Bronchial epithelial cell (primary cell): ENCODE measurements at regions not wholly inside any gene's neighbourhood (a gene's known extent, or its start where the extent isn't known, plus 50 kb on each side); places are given as distances from the start of the nearest gene placed in this dataset.

Source experiments
- DNase-seq: peaks from one replicate; pipeline ENCODE4 v3.0.0-alpha.2; 2010; ENCODE audit warnings: low read depth
- FAIRE-seq: peaks from 2 replicates; lab custom pipeline; 2011; peaks lifted over from hg19 to GRCh38; lab: Jason Lieb, UNC
- H3K27me3 ChIP-seq: 2 replicates; pipeline ENCODE4 v1.5.1; 2011; ENCODE audit warnings: low read length; ENCODE audit not compliant: control insufficient read depth, insufficient read depth
- H3K36me3 ChIP-seq: 2 replicates; pipeline ENCODE4 v1.5.1; 2011; ENCODE audit warnings: low read length; ENCODE audit not compliant: control insufficient read depth, insufficient read depth
- H3K4me3 ChIP-seq: 2 replicates; pipeline ENCODE4 v1.5.1; 2011; ENCODE audit warnings: mild to moderate bottlenecking, low read depth, low read length, control low read depth
- CTCF ChIP-seq: IDR thresholded peaks from 2 replicates; pipeline ENCODE4 v1.5.1; 2011; ENCODE audit warnings: mild to moderate bottlenecking, moderate library complexity, low read length, control low read depth, inconsistent platforms; ENCODE audit not compliant: insufficient read depth, severe bottlenecking

- TF ChIP-seq CTCF: no peak
- no peaks in the 10 kb centered on the region for H3K27me3 ChIP-seq
- H3K4me3 ChIP-seq: no peak overlapping the region
- no peaks in the 10 kb centered on the region for H3K36me3 ChIP-seq
- DNase-seq (no peak), FAIRE-seq (no peak)
These were observed 892.4 kb upstream of the TENM3 start for GRCh38 chr4:181350615-181351415.

GRCh38 chr4:181364504-181364903 is 878.7 kb upstream of the TENM3 start:
- Histone ChIP-seq H3K27me3 (no peaks in the 10 kb centered on the region), H3K4me3 (no peak overlapping the region), H3K36me3 (no peaks in the 10 kb centered on the region)
- FAIRE-seq (no peak), DNase-seq (no peak)
- no peak for TF ChIP-seq CTCF

- DNase-seq (no peak), FAIRE-seq (no peak)
- H3K4me3 ChIP-seq: no peak overlapping the region
- no peaks in the 10 kb centered on the region for H3K36me3 ChIP-seq
- TF ChIP-seq CTCF: no peak
- no peaks in the 10 kb centered on the region for H3K27me3 ChIP-seq
These were observed 877.5 kb upstream of the TENM3 start for GRCh38 chr4:181365671-181366070.

- Histone ChIP-seq H3K4me3 (no peak overlapping the region), H3K36me3 (no peaks in the 10 kb centered on the region), H3K27me3 (no peaks in the 10 kb centered on the region)
- DNase-seq (no peak), FAIRE-seq (no peak)
- TF ChIP-seq CTCF: no peak
These were observed 871.2 kb upstream of the TENM3 start for GRCh38 chr4:181372014-181372413.

- FAIRE-seq: no peak
These were observed 867.1 kb upstream of the TENM3 start for GRCh38 chr4:181376058-181376457.

More at GRCh38 chr4:181376058-181376457, 867.1 kb upstream of the TENM3 start:
- TF ChIP-seq CTCF: no peak
- DNase-seq: no peak
- H3K4me3 ChIP-seq: no peak overlapping the region
- no peaks in the 10 kb centered on the region for H3K27me3 ChIP-seq
- H3K36me3 ChIP-seq: no peaks in the 10 kb centered on the region
